HG03159 (cell line): ENCODE measurements at regions not wholly inside any gene's neighbourhood (a gene's known extent, or its start where the extent isn't known, plus 50 kb on each side); places are given as distances from the start of the nearest gene placed in this dataset.
"Not testable (repeated sequence)": the region's sequence is repeated elsewhere in the genome, so short reads cannot be mapped to it uniquely, and the experiment has no call there.

Experiments used
- ATAC-seq: cut with Tn5 transposase; IDR thresholded peaks from one replicate; pipeline ENCODE4 v1.9.1; 2021; ENCODE audit warnings: mild to moderate bottlenecking, moderate library complexity; ENCODE audit not compliant: unreplicated experiment

GRCh38 chr7:65722361-65722792 lies 150.5 kb upstream of the VKORC1L1 start:
- ATAC-seq = no peak

- ATAC-seq = not testable (repeated sequence)
These were observed 145.7 kb upstream of the VKORC1L1 start for GRCh38 chr7:65727182-65727581.

GRCh38 chr7:65731129-65731528 lies 141.7 kb upstream of the VKORC1L1 start:
- ATAC-seq = no peak

- no peak for ATAC-seq
These were observed 141.3 kb upstream of the VKORC1L1 start for GRCh38 chr7:65731562-65732035.

- no peak for ATAC-seq
These were observed 128.5 kb upstream of the VKORC1L1 start for GRCh38 chr7:65744406-65744805.

GRCh38 chr7:65746398-65746669 lies 126.5 kb upstream of the VKORC1L1 start:
- ATAC-seq = no peak

GRCh38 chr7:65749039-65749438 lies 123.8 kb upstream of the VKORC1L1 start:
- ATAC-seq = no peak

- ATAC-seq = no peak
These were observed 123.4 kb upstream of the VKORC1L1 start for GRCh38 chr7:65749518-65749917.

GRCh38 chr7:65750511-65751344 lies 122.1 kb upstream of the VKORC1L1 start:
- peak; percentile 99 for ATAC-seq

- not testable (repeated sequence) for ATAC-seq
These were observed 118.8 kb upstream of the VKORC1L1 start for GRCh38 chr7:65754070-65754469.

GRCh38 chr7:65758991-65759390 lies 113.9 kb upstream of the VKORC1L1 start:
- not testable (repeated sequence) for ATAC-seq

- not testable (repeated sequence) for ATAC-seq
These were observed 110.2 kb upstream of the VKORC1L1 start for GRCh38 chr7:65762712-65763111.

GRCh38 chr7:65763114-65763513 lies 109.8 kb upstream of the VKORC1L1 start:
- ATAC-seq = not testable (repeated sequence)

GRCh38 chr7:65770473-65771225 lies 102.2 kb upstream of the VKORC1L1 start:
- peak; percentile 98 for ATAC-seq

GRCh38 chr7:65771226-65771569 lies 101.7 kb upstream of the VKORC1L1 start:
- ATAC-seq = not testable (repeated sequence)

GRCh38 chr7:65776677-65777076 lies 96.2 kb upstream of the VKORC1L1 start:
- ATAC-seq = not testable (repeated sequence)

- not testable (repeated sequence) for ATAC-seq
These were observed 82.9 kb upstream of the VKORC1L1 start for GRCh38 chr7:65789943-65790342.

- not testable (repeated sequence) for ATAC-seq
These were observed 81.1 kb upstream of the VKORC1L1 start for GRCh38 chr7:65791788-65792187.

- ATAC-seq = not testable (repeated sequence)
These were observed 80.1 kb upstream of the VKORC1L1 start for GRCh38 chr7:65792726-65793125.

- ATAC-seq = not testable (repeated sequence)
These were observed 78.0 kb upstream of the VKORC1L1 start for GRCh38 chr7:65794671-65795391.

- not testable (repeated sequence) for ATAC-seq
These were observed 77.5 kb upstream of the VKORC1L1 start for GRCh38 chr7:65795392-65795716.

GRCh38 chr7:65796205-65796604 lies 76.7 kb upstream of the VKORC1L1 start:
- no peak for ATAC-seq
